ENCODE measurements at regions not wholly inside any gene's neighbourhood (a gene's known extent, or its start where the extent isn't known, plus 50 kb on each side); places are given as distances from the start of the nearest gene placed in this dataset.

- Histone ChIP-seq H3K4me2 (ENCODE audit: low read depth, low read length, poor library complexity, severe bottlenecking) (no peak overlapping the region), H3K4me3 (ENCODE audit: low read length) (no peak overlapping the region), H4K20me1 (ENCODE audit: insufficient read depth, low read depth, low read length) (no peaks in the 10 kb centered on the region), H3K9me3 (ENCODE audit: low read length) (no peaks in the 10 kb centered on the region), H3K27me3 (ENCODE audit: low read length) (no peaks in the 10 kb centered on the region), H3K9me2 (replicated peaks; ENCODE audit: insufficient read depth, low read length) (no peaks in the 10 kb centered on the region), H3K9ac (ENCODE audit: low read length) (no peak overlapping the region), H3K79me2 (ENCODE audit: low read length) (no peaks in the 10 kb centered on the region), H3K27ac (ENCODE audit: low read length) (no peak overlapping the region), H3K4me1 (ENCODE audit: low read length) (no peaks in the 10 kb centered on the region), H2AFZ (ENCODE audit: low read length) (no peak overlapping the region), H3K36me3 (ENCODE audit: insufficient read depth, low read length) (no peaks in the 10 kb centered on the region)
- no peak for DNase-seq
Measured at GRCh38 chr1:34412598-34413370, 236.1 kb downstream of the C1orf94 start.

DNA sequence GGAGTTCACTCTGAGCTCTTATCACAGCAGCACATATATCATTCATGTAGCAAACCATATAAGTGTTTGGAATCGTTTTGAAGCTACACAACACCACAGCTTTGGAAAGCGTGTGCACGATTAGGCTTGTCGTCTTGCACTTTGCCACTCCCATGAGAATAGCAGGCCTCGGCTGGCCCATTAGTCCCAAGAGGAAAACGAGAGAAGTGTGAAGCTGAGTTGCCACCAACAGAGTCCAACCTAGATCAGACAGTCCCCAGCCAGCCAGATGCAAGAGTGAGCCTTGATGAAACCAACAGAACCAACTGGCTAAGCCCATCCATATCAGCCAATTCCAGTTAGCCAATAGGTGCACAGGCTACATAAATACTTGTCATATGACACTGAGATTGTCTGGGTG is 238.4 kb downstream of the C1orf94 start:
- Histone ChIP-seq H3K79me2 (ENCODE audit: low read length) (no peaks in the 10 kb centered on the region), H3K4me3 (ENCODE audit: low read length) (no peak overlapping the region), H3K27ac (ENCODE audit: low read length) (no peak overlapping the region), H3K36me3 (ENCODE audit: insufficient read depth, low read length) (no peaks in the 10 kb centered on the region), H3K9me2 (replicated peaks; ENCODE audit: insufficient read depth, low read length) (no peaks in the 10 kb centered on the region), H3K27me3 (ENCODE audit: low read length) (no peaks in the 10 kb centered on the region), H2AFZ (ENCODE audit: low read length) (no peak overlapping the region), H3K9ac (ENCODE audit: low read length) (no peak overlapping the region), H3K4me1 (ENCODE audit: low read length) (no peaks in the 10 kb centered on the region), H3K4me2 (ENCODE audit: low read depth, low read length, poor library complexity, severe bottlenecking) (no peak overlapping the region), H4K20me1 (ENCODE audit: insufficient read depth, low read depth, low read length) (no peaks in the 10 kb centered on the region), H3K9me3 (ENCODE audit: low read length) (no peaks in the 10 kb centered on the region)
- no peak for DNase-seq

DNA sequence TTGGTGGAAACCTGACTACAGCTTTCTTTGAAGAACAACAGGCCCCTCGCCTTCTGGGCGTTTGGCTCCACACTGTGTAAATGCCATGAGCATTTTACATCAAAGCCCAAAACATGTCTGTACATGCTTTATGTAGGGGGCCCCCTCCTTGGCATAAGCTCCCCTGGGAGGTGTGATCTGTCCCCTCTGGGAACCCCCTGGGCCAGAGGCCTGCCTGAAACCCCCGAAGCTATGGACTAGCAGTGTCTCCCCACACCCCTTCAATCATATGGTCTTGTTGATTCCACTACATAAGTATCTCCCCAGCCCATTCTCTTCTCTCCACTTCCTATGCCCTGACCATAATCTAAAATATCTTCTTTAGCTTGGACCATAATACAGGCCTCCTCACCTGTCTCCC is 241.5 kb downstream of the C1orf94 start:
- no peaks in the 10 kb centered on the region for H3K79me2 ChIP-seq (ENCODE audit: low read length)
- no peaks in the 10 kb centered on the region for H3K9me2 ChIP-seq (replicated peaks; ENCODE audit: insufficient read depth, low read length)
- no peaks in the 10 kb centered on the region for H4K20me1 ChIP-seq (ENCODE audit: insufficient read depth, low read depth, low read length)
- DNase-seq: no peak
- H3K9ac ChIP-seq (ENCODE audit: low read length): no peak overlapping the region
- no peak overlapping the region for H3K4me3 ChIP-seq (ENCODE audit: low read length)
- H3K4me2 ChIP-seq (ENCODE audit: low read depth, low read length, poor library complexity, severe bottlenecking): no peak overlapping the region
- H3K9me3 ChIP-seq (ENCODE audit: low read length): no peaks in the 10 kb centered on the region
- H3K36me3 ChIP-seq (ENCODE audit: insufficient read depth, low read length): no peaks in the 10 kb centered on the region
- H2AFZ ChIP-seq (ENCODE audit: low read length): no peak overlapping the region
- H3K27ac ChIP-seq (ENCODE audit: low read length): no peak overlapping the region
- H3K27me3 ChIP-seq (ENCODE audit: low read length): no peaks in the 10 kb centered on the region
- H3K4me1 ChIP-seq (ENCODE audit: low read length): no peaks in the 10 kb centered on the region

- no peak for DNase-seq
- no peaks in the 10 kb centered on the region for H3K27me3 ChIP-seq (ENCODE audit: low read length)
Measured at GRCh38 chr1:34419663-34420136, 243.0 kb downstream of the C1orf94 start.

DNA sequence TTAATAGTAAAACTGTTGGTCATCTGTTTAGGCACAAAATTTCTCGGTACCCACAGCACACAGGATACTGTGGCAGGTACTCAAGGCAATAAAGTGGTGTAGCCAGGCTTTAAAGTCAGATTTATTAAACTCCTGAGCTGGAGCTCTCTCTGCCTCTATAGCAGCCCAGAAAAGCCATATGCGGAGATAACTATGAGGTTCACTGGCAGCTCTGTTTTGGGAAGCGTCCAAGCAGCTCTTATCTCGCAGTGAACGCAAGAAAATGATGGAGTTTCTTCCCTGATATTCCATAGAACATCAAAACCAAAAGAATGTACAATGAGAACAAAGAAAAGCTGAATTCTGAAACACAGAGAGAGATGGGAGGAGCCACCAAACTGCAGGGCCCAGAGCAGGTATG is 248.3 kb downstream of the C1orf94 start:
- H3K27me3 ChIP-seq (ENCODE audit: low read length): no peaks in the 10 kb centered on the region
- no peaks in the 10 kb centered on the region for H3K9me2 ChIP-seq (replicated peaks; ENCODE audit: insufficient read depth, low read length)
- no peak for DNase-seq
- no peaks in the 10 kb centered on the region for H4K20me1 ChIP-seq (ENCODE audit: insufficient read depth, low read depth, low read length)
- no peak overlapping the region for H3K4me3 ChIP-seq (ENCODE audit: low read length)
- H3K36me3 ChIP-seq (ENCODE audit: insufficient read depth, low read length): no peaks in the 10 kb centered on the region
- H3K4me2 ChIP-seq (ENCODE audit: low read depth, low read length, poor library complexity, severe bottlenecking): no peak overlapping the region
- H3K4me1 ChIP-seq (ENCODE audit: low read length): no peaks in the 10 kb centered on the region
- H3K79me2 ChIP-seq (ENCODE audit: low read length): no peaks in the 10 kb centered on the region
- H3K9me3 ChIP-seq (ENCODE audit: low read length): no peaks in the 10 kb centered on the region
- no peak overlapping the region for H3K27ac ChIP-seq (ENCODE audit: low read length)
- no peak overlapping the region for H3K9ac ChIP-seq (ENCODE audit: low read length)
- no peak overlapping the region for H2AFZ ChIP-seq (ENCODE audit: low read length)

More at GRCh38 chr1:34419663-34420136, 243.0 kb downstream of the C1orf94 start:
- Histone ChIP-seq H3K36me3 (ENCODE audit: insufficient read depth, low read length) (no peaks in the 10 kb centered on the region), H4K20me1 (ENCODE audit: insufficient read depth, low read depth, low read length) (no peaks in the 10 kb centered on the region), H3K4me3 (ENCODE audit: low read length) (no peak overlapping the region), H3K4me2 (ENCODE audit: low read depth, low read length, poor library complexity, severe bottlenecking) (no peak overlapping the region), H3K9ac (ENCODE audit: low read length) (no peak overlapping the region), H2AFZ (ENCODE audit: low read length) (no peak overlapping the region), H3K9me2 (replicated peaks; ENCODE audit: insufficient read depth, low read length) (no peaks in the 10 kb centered on the region), H3K4me1 (ENCODE audit: low read length) (no peaks in the 10 kb centered on the region), H3K9me3 (ENCODE audit: low read length) (no peaks in the 10 kb centered on the region), H3K79me2 (ENCODE audit: low read length) (no peaks in the 10 kb centered on the region), H3K27ac (ENCODE audit: low read length) (no peak overlapping the region)

GRCh38 chr1:34425785-34426184 is 249.1 kb downstream of the C1orf94 start:
- H2AFZ ChIP-seq (ENCODE audit: low read length): no peak overlapping the region
- no peak overlapping the region for H3K9ac ChIP-seq (ENCODE audit: low read length)
- H3K79me2 ChIP-seq (ENCODE audit: low read length): no peaks in the 10 kb centered on the region
- H3K27me3 ChIP-seq (ENCODE audit: low read length): no peaks in the 10 kb centered on the region
- no peak for DNase-seq
- H3K4me2 ChIP-seq (ENCODE audit: low read depth, low read length, poor library complexity, severe bottlenecking): no peak overlapping the region
- no peak overlapping the region for H3K27ac ChIP-seq (ENCODE audit: low read length)
- H3K4me1 ChIP-seq (ENCODE audit: low read length): no peaks in the 10 kb centered on the region
- H3K4me3 ChIP-seq (ENCODE audit: low read length): no peak overlapping the region
- H4K20me1 ChIP-seq (ENCODE audit: insufficient read depth, low read depth, low read length): no peaks in the 10 kb centered on the region
- no peaks in the 10 kb centered on the region for H3K9me2 ChIP-seq (replicated peaks; ENCODE audit: insufficient read depth, low read length)
- no peaks in the 10 kb centered on the region for H3K9me3 ChIP-seq (ENCODE audit: low read length)
- no peaks in the 10 kb centered on the region for H3K36me3 ChIP-seq (ENCODE audit: insufficient read depth, low read length)

DNA sequence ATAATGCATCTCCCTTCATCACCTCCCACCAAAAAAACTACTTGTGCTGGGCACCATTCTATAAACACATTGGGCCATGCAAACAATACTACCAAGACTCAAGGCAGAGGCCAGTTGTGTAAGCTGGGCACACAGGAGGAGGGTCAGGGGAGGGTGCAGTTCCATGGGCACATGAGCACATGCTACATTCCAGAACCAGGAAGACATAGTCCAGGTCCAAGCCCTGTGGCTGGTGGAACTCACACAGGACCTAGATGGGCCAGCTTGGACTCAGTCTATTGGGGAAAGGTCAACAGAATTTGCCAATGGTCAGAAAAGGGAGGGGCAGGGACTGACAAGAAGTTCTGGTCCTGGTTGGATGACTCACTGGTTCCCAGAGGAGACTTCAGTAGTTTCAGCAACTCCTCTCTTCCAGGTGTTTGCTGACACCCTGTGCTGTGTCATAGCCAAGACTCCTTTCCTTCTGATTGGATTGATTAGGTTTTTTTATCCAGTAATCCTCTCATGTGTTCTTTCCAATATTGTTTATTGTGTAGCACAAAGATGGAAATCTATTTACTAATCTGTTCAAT is 249.7 kb downstream of the C1orf94 start:
- H2AFZ ChIP-seq (ENCODE audit: low read length): no peak overlapping the region
- H3K36me3 ChIP-seq (ENCODE audit: insufficient read depth, low read length): no peaks in the 10 kb centered on the region
- no peaks in the 10 kb centered on the region for H3K27me3 ChIP-seq (ENCODE audit: low read length)
- no peak for DNase-seq
- no peak overlapping the region for H3K27ac ChIP-seq (ENCODE audit: low read length)
- H3K4me3 ChIP-seq (ENCODE audit: low read length): no peak overlapping the region
- H3K4me2 ChIP-seq (ENCODE audit: low read depth, low read length, poor library complexity, severe bottlenecking): no peak overlapping the region
- no peaks in the 10 kb centered on the region for H3K79me2 ChIP-seq (ENCODE audit: low read length)
- no peaks in the 10 kb centered on the region for H4K20me1 ChIP-seq (ENCODE audit: insufficient read depth, low read depth, low read length)
- H3K9me2 ChIP-seq (replicated peaks; ENCODE audit: insufficient read depth, low read length): no peaks in the 10 kb centered on the region
- H3K9ac ChIP-seq (ENCODE audit: low read length): no peak overlapping the region
- H3K9me3 ChIP-seq (ENCODE audit: low read length): no peaks in the 10 kb centered on the region
- H3K4me1 ChIP-seq (ENCODE audit: low read length): no peaks in the 10 kb centered on the region

DNA sequence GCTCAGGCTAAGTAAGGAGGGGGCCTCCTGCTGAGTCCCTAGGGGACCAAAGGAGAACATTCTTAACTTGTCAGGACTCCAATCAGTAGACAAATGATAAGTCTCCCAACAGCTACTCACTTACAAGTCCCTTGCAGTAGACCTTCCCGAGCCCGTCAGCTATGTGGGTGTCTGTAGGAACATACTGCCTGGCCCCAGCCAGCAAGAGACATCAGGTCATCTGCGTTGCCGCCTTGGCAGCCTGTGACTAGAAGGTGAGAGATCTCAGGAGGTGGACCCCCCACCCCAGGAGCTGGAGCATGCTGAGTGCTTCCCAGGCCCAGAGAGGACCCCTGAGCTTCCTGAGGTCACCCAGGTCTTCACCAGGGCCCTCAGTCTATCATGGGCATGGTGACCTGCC is 250.5 kb downstream of the C1orf94 start:
- no peak for DNase-seq
- no peak overlapping the region for H3K4me3 ChIP-seq (ENCODE audit: low read length)
- no peaks in the 10 kb centered on the region for H3K4me1 ChIP-seq (ENCODE audit: low read length)
- no peaks in the 10 kb centered on the region for H3K9me2 ChIP-seq (replicated peaks; ENCODE audit: insufficient read depth, low read length)
- H3K27me3 ChIP-seq (ENCODE audit: low read length): no peaks in the 10 kb centered on the region
- H3K4me2 ChIP-seq (ENCODE audit: low read depth, low read length, poor library complexity, severe bottlenecking): no peak overlapping the region
- no peaks in the 10 kb centered on the region for H3K9me3 ChIP-seq (ENCODE audit: low read length)
- no peaks in the 10 kb centered on the region for H4K20me1 ChIP-seq (ENCODE audit: insufficient read depth, low read depth, low read length)
- H3K79me2 ChIP-seq (ENCODE audit: low read length): no peaks in the 10 kb centered on the region
- H3K9ac ChIP-seq (ENCODE audit: low read length): no peak overlapping the region
- H3K36me3 ChIP-seq (ENCODE audit: insufficient read depth, low read length): no peaks in the 10 kb centered on the region
- no peak overlapping the region for H3K27ac ChIP-seq (ENCODE audit: low read length)
- no peak overlapping the region for H2AFZ ChIP-seq (ENCODE audit: low read length)
